GM12878 (cell line): ENCODE measurements at regions not wholly inside any gene's neighbourhood (a gene's known extent, or its start where the extent isn't known, plus 50 kb on each side); places are given as distances from the start of the nearest gene placed in this dataset.

Source experiments
- ATAC-seq: fragments of 200-7000 bp; cut with Tn5 transposase; 3 replicates; pipeline ENCODE4 v1.9.1; 2020; ENCODE audit warnings: mild to moderate bottlenecking, moderate library complexity
- BruUV-seq: library from RNA; stranded (reverse); fragments of 400-500 nt; replicated peaks from 2 replicates; lab custom pipeline; 2021; lab: Mats Ljungman, UMichigan
- CTCF ChIA-PET: fragments of 300-600 bp; sonication (Branson Sonifier 250); formaldehyde crosslinking; extraction: SDS; loops from one replicate; lab custom pipeline; 2021; ENCODE audit warnings: inconsistent platforms; lab: Yijun Ruan, JAX
- POLR2A ChIA-PET: fragments of 350-600 bp; formaldehyde crosslinking; extraction: SDS; loops from one replicate; lab custom pipeline; 2021; ENCODE audit warnings: inconsistent platforms; lab: Charles Lee
- RAD21 ChIA-PET: fragments of 300-600 bp; sonication (Branson Sonifier 250); formaldehyde crosslinking; loops from one replicate; lab custom pipeline; 2023; ENCODE audit warnings: antibody characterized with exemption; ENCODE audit not compliant: unreplicated experiment; lab: Charles Lee
- SMC1A ChIA-PET: fragments of 300-600 bp; sonication (Branson Sonifier 250); formaldehyde crosslinking; loops from one replicate; lab custom pipeline; 2023; ENCODE audit not compliant: unreplicated experiment, uncharacterized antibody; lab: Charles Lee
- DNase-seq: peaks from one replicate; pipeline ENCODE4 v3.0.0-alpha.2; 2011; ENCODE audit warnings: low read depth, low spot score
- FAIRE-seq: peaks from 3 replicates; lab custom pipeline; 2011; peaks lifted over from hg19 to GRCh38; lab: Jason Lieb, UNC
- H2AFZ ChIP-seq: 2 replicates; pipeline ENCODE4 v1.6.0; 2011; ENCODE audit warnings: low read depth, low read length, control low read depth; ENCODE audit not compliant: control insufficient read depth
- H3K27ac ChIP-seq: 2 replicates; pipeline ENCODE4 v1.5.1; 2011; ENCODE audit warnings: control low read depth; ENCODE audit not compliant: control insufficient read depth, insufficient read depth
- H3K27me3 ChIP-seq, 2 experiments: replicated peaks in 1 of 2; 2 replicates each; pipeline versions ENCODE4 v1.6.0 to v1.6.1; 2011; ENCODE audit warnings: low read length in 1 of 2; ENCODE audit not compliant: control insufficient read depth in 2 of 2, insufficient read depth in 2 of 2
- H3K36me3 ChIP-seq, 2 experiments: 2 replicates each; pipeline ENCODE4 v1.5.1; 2011; ENCODE audit warnings: low read length in 1 of 2; ENCODE audit not compliant: control insufficient read depth in 2 of 2, insufficient read depth in 2 of 2
- H3K4me1 ChIP-seq: 2 replicates; pipeline ENCODE4 v1.6.1; 2011; ENCODE audit warnings: mild to moderate bottlenecking, low read length, moderate library complexity, mixed read lengths; ENCODE audit not compliant: control insufficient read depth, insufficient read depth
- H3K4me2 ChIP-seq: 2 replicates; pipeline ENCODE4 v1.6.0; 2011; ENCODE audit warnings: control low read depth; ENCODE audit not compliant: control insufficient read depth, insufficient read depth
- H3K4me3 ChIP-seq: fragments of 200-600 bp; sonication (generic); 2 replicates; pipeline ENCODE4 v1.5.1; 2016
- H3K79me2 ChIP-seq: 2 replicates; pipeline ENCODE4 v1.6.0; 2011; ENCODE audit warnings: low read length; ENCODE audit not compliant: control insufficient read depth, insufficient read depth
- H3K9ac ChIP-seq: 2 replicates; pipeline ENCODE4 v1.8.0; 2011; ENCODE audit warnings: low read length, control low read depth, mixed read lengths; ENCODE audit not compliant: control insufficient read depth, insufficient read depth
- H3K9me3 ChIP-seq: replicated peaks from 3 replicates; pipeline ENCODE4 v1.5.1; 2011; ENCODE audit warnings: mild to moderate bottlenecking, low read length; ENCODE audit not compliant: control insufficient read depth, insufficient read depth
- H4K20me1 ChIP-seq: 2 replicates; pipeline ENCODE4 v1.6.0; 2011; ENCODE audit not compliant: control insufficient read depth, insufficient read depth
- BACH1 ChIP-seq: fragments of 450-650 bp; IDR thresholded peaks from 2 replicates; pipeline ENCODE4 v1.6.1; 2017; ENCODE audit warnings: mild to moderate bottlenecking, borderline replicate concordance
- CREM ChIP-seq: IDR thresholded peaks from 2 replicates; pipeline ENCODE4 v1.6.1; 2014; ENCODE audit warnings: antibody characterized with exemption, low read depth
- POLR2AphosphoS5 ChIP-seq: IDR thresholded peaks from 2 replicates; pipeline ENCODE4 v1.6.1; 2011; ENCODE audit warnings: mild to moderate bottlenecking, low read length, inconsistent platforms
- RCOR1 ChIP-seq: conservative IDR thresholded peaks from 2 replicates; pipeline ENCODE4 v1.6.1; 2012; ENCODE audit warnings: low read depth, low read length, improper control_type of control experiment
- RUNX3 ChIP-seq: IDR thresholded peaks from 2 replicates; pipeline ENCODE4 v1.6.1; 2012; ENCODE audit warnings: low read length, inconsistent platforms
- SMC3 ChIP-seq: IDR thresholded peaks from 2 replicates; pipeline ENCODE4 v1.6.1; 2011; ENCODE audit warnings: low read length, improper control_type of control experiment, borderline replicate concordance
- SPI1 ChIP-seq: IDR thresholded peaks from 2 replicates; pipeline ENCODE4 v1.6.1; 2011; ENCODE audit warnings: low read depth, mild to moderate bottlenecking, low read length, moderate library complexity, borderline replicate concordance; ENCODE audit not compliant: insufficient read depth
- WGBS: methylation state at CpG from one replicate; pipeline ENCODE4 v1.1.6; 2016; ENCODE audit warnings: low lambda C conversion rate; ENCODE audit not compliant: insufficient replicate concordance, insufficient coverage; ENCODE audit errors: missing lambda C conversion rate; 5-methylcytosine and 5-hydroxymethylcytosine counted together
- in situ Hi-C: fragments of 300-500 bp; cut with MboI; formaldehyde crosslinking; loops from 9 replicates; pipeline ENCODE4 v1.14.3; 2018; ENCODE audit warnings: mixed read lengths
- intact Hi-C: fragments of 100-400 bp; cut with micrococcal nuclease; formaldehyde crosslinking; loops from one replicate; pipeline ENCODE4 v1.14.2; 2022; ENCODE audit not compliant: unreplicated experiment
- TF ChIP-seq, protein P1 (sequence below): IDR thresholded peaks from 2 replicates; pipeline ENCODE4 v1.6.1; 2012; ENCODE audit warnings: low read length, inconsistent platforms
- TF ChIP-seq, protein P2 (sequence below): fragments of 450-650 bp; IDR thresholded peaks from 2 replicates; pipeline ENCODE4 v1.6.1; 2016; ENCODE audit warnings: mild to moderate bottlenecking, moderate library complexity, borderline replicate concordance

DNA sequence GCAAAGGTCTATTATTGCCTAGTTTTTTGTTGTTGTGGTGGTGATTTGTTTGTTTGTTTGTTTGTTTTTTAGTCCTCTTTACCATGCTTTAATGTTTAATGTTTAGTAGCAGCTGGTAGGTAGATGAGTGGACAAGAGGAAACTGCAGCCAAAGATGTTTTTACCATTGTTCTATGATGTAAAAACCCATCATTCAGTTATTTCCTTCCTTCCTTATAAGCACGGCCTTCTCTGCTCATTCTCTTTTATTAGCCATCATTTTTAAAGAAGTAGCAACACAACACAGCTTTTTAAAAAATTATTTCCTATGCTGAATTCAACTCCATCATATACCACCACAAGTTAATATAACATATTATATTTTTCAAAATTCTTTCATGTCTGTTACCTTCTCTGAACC is 58.5 kb upstream of the BOC start (continued):
- TF ChIP-seq, protein P1, sequence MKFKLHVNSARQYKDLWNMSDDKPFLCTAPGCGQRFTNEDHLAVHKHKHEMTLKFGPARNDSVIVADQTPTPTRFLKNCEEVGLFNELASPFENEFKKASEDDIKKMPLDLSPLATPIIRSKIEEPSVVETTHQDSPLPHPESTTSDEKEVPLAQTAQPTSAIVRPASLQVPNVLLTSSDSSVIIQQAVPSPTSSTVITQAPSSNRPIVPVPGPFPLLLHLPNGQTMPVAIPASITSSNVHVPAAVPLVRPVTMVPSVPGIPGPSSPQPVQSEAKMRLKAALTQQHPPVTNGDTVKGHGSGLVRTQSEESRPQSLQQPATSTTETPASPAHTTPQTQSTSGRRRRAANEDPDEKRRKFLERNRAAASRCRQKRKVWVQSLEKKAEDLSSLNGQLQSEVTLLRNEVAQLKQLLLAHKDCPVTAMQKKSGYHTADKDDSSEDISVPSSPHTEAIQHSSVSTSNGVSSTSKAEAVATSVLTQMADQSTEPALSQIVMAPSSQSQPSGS, result no peak
- TF ChIP-seq POLR2AphosphoS5 (no peak), BACH1 (no peak), CREM (no peak)
- TF ChIP-seq, protein P2, sequence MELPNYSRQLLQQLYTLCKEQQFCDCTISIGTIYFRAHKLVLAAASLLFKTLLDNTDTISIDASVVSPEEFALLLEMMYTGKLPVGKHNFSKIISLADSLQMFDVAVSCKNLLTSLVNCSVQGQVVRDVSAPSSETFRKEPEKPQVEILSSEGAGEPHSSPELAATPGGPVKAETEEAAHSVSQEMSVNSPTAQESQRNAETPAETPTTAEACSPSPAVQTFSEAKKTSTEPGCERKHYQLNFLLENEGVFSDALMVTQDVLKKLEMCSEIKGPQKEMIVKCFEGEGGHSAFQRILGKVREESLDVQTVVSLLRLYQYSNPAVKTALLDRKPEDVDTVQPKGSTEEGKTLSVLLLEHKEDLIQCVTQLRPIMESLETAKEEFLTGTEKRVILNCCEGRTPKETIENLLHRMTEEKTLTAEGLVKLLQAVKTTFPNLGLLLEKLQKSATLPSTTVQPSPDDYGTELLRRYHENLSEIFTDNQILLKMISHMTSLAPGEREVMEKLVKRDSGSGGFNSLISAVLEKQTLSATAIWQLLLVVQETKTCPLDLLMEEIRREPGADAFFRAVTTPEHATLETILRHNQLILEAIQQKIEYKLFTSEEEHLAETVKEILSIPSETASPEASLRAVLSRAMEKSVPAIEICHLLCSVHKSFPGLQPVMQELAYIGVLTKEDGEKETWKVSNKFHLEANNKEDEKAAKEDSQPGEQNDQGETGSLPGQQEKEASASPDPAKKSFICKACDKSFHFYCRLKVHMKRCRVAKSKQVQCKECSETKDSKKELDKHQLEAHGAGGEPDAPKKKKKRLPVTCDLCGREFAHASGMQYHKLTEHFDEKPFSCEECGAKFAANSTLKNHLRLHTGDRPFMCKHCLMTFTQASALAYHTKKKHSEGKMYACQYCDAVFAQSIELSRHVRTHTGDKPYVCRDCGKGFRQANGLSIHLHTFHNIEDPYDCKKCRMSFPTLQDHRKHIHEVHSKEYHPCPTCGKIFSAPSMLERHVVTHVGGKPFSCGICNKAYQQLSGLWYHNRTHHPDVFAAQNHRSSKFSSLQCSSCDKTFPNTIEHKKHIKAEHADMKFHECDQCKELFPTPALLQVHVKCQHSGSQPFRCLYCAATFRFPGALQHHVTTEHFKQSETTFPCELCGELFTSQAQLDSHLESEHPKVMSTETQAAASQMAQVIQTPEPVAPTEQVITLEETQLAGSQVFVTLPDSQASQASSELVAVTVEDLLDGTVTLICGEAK, result no peak
- TF ChIP-seq, all 136 proteins: peak for 0

DNA sequence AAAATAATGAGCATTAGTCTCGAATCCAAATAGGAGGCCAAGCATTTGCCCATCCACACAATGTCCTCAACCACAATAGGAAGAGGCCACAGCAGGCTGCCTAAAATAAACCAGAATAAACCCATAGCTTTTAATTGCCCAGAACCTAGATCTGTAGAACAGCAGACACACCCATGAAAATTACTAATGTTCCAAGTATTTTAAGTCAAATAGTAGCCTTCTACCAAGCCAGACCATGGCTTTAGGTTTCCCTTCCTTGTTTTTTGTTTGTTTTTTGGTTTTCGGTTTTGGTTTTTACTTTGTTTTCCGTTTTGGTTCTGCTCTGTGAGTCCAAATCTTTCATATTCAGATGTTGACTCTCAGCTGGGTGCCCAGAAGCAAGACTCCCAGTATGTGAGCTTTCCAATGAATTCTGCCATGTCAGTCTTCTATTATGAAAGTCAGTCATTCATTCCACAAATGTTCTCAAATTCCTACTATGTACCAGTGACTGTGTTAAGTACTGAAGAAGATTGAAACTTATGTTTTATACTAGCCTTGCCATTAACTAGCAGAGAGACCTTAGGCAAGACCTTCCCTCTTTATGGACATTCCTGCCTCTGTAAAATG is 57.8 kb upstream of the BOC start:
- CTCF ChIA-PET, result no interaction called here
- no peaks in the 10 kb centered on the region for H3K36me3 ChIP-seq
- intact Hi-C loops (no loop called here), in situ Hi-C loops (no loop called here)
- FAIRE-seq, result no peak
- peaks cover 11% of the 10 kb centered on the region for H3K4me1 ChIP-seq
- H2AFZ ChIP-seq, result no peak overlapping the region
- H3K4me2 ChIP-seq, result peak overlapping the region; percentile 50; the same call in 1 of the 2 replicates
- TF ChIP-seq RCOR1 (no peak), RUNX3 (peak; percentile 54; the same call in 1 of the 2 replicates), SPI1 (0 out of 2 replicates have a peak, but pooled peaks have one; percentile 53), SMC3 (no peak)
- TF ChIP-seq, protein P1, result no peak
- TF ChIP-seq, all 136 proteins: peak for 2
- WGBS, result 31% methylated on average over 3 of the region's 3 CpGs
- RAD21 ChIA-PET, result no interaction called here
- H3K4me3 ChIP-seq, result no peak overlapping the region
- POLR2A ChIA-PET, result no interaction called here
- no peaks in the 10 kb centered on the region; the same call in 2 of the 3 replicates for H3K9me3 ChIP-seq
- SMC1A ChIA-PET, result interaction anchor here (0.6 kb wide), 1 partner anchor 10 kb away, joined by 3 read pairs; no protein-coding TSS in a partner anchor
- no peak overlapping the region for H3K9ac ChIP-seq
- H4K20me1 ChIP-seq, result no peaks in the 10 kb centered on the region
- no peaks in the 10 kb centered on the region for H3K79me2 ChIP-seq
- DNase-seq (peak; percentile 20), ATAC-seq (peak; percentile 81)
- no peaks in the 10 kb centered on the region for H3K27me3 ChIP-seq
- no peak overlapping the region for H3K27ac ChIP-seq
- BruUV-seq, result no TSS peak
